Prostate gland (tissue), 2 donors: ENCODE measurements at regions not wholly inside any gene's neighbourhood (a gene's known extent, or its start where the extent isn't known, plus 50 kb on each side); places are given as distances from the start of the nearest gene placed in this dataset.

Experiments used
- POLR2A ChIP-seq: fragments of 450-650 bp; IDR thresholded peaks from one replicate; pipeline ENCODE4 v1.6.1; 2016; ENCODE audit warnings: antibody characterized with exemption, mild to moderate bottlenecking
- POLR2AphosphoS5 ChIP-seq: sonication (generic); formaldehyde crosslinking; IDR thresholded peaks from one replicate; pipeline ENCODE4 v1.6.1; 2017; ENCODE audit warnings: antibody characterized with exemption
- TF ChIP-seq, protein P1 (sequence below), 4 experiments: fragments of 200-600 bp in 2 of 4; fragments of 450-650 bp in 2 of 4; sonication (generic) in 2 of 4; IDR thresholded peaks; 1 replicate in 3 of 4; 2 replicates in 1 of 4; pipeline ENCODE4 v1.5.1; 2016 to 2019; ENCODE audit warnings: antibody characterized with exemption in 4 of 4, mild to moderate bottlenecking in 2 of 4, moderate library complexity in 2 of 4

DNA sequence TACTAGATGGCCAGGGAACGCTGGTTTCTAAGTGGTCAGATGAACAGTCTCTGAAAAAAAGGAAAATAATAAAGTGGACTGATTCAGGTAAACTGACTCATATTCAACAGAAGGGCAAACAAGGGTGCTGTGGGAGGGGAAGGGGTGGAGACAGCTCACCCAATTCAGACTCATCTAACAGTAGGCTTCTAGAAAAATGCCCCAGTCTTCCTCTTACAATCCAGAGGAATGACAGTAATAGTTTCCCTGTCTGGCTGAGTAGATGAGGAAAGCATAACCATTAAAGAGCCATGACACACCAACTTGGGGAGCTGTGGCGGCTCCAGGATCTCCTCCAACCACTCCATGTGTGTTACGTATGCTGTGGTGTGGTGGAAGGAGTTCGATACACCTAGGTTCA is 231.4 kb upstream of the UMPS start:
- TF ChIP-seq, protein P1, sequence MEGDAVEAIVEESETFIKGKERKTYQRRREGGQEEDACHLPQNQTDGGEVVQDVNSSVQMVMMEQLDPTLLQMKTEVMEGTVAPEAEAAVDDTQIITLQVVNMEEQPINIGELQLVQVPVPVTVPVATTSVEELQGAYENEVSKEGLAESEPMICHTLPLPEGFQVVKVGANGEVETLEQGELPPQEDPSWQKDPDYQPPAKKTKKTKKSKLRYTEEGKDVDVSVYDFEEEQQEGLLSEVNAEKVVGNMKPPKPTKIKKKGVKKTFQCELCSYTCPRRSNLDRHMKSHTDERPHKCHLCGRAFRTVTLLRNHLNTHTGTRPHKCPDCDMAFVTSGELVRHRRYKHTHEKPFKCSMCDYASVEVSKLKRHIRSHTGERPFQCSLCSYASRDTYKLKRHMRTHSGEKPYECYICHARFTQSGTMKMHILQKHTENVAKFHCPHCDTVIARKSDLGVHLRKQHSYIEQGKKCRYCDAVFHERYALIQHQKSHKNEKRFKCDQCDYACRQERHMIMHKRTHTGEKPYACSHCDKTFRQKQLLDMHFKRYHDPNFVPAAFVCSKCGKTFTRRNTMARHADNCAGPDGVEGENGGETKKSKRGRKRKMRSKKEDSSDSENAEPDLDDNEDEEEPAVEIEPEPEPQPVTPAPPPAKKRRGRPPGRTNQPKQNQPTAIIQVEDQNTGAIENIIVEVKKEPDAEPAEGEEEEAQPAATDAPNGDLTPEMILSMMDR (IDR thresholded peaks at IDR 0.05) = no peak
- TF ChIP-seq POLR2A = no peak
- no peak for TF ChIP-seq POLR2AphosphoS5
